PFSK-1 (cell line): ENCODE measurements at regions not wholly inside any gene's neighbourhood (a gene's known extent, or its start where the extent isn't known, plus 50 kb on each side); places are given as distances from the start of the nearest gene placed in this dataset.

Experiments
- POLR2AphosphoS5 ChIP-seq: IDR thresholded peaks from 2 replicates; pipeline ENCODE4 v1.6.1; 2012; ENCODE audit warnings: low read depth, mild to moderate bottlenecking, control low read depth, low read length, moderate library complexity
- SIN3A ChIP-seq: IDR thresholded peaks from 2 replicates; pipeline ENCODE4 v1.6.1; 2012; ENCODE audit warnings: mild to moderate bottlenecking, low read length, moderate library complexity, borderline replicate concordance; ENCODE audit not compliant: insufficient read depth

DNA sequence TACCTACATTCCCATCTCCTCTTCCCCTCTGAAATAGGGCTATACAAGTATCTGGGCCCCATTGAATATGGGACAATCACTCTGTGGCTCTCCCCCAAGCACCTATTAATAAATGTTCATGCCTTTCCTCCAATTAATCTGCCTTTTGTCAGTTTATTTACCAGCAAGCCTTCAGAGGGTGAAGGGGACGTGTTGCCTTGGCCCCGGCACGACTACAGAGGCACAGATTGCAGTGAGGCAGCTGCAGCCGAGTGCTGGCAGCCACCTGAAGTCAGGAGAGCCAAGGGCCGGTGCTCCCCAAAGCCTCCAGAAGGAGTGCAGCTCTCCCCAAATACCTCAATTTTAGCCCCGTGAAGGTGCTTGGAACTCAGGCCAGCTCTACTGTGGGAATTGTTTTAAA, 580.9 kb upstream of the B3GAT1 start:
- TF ChIP-seq POLR2AphosphoS5 (no peak), SIN3A (no peak)
